ENCODE measurements at regions not wholly inside any gene's neighbourhood (a gene's known extent, or its start where the extent isn't known, plus 50 kb on each side); places are given as distances from the start of the nearest gene placed in this dataset.

DNA sequence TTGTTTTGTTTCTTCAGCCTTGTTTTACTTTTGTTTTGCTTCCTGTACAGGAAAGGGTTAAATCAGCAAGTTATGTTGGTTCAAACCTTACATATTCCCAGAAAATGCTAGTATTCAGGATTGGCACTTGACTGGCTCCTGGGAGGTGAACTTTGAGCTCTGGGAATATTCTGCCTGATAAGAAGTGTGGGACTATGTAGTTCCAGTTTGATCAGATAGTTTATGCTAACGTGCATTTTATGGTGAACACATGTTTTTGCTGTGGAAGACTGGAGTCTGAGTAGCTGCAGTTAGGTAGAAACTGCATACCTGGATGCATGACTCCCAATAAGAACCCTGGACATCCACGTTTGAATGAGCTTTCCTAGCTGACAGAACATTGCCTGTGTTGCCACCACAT lies 603.1 kb upstream of the HS6ST1 start:
- Histone ChIP-seq H3K27ac (ENCODE audit: low read depth, low read length, poor library complexity, severe bottlenecking) (no peak overlapping the region), H3K36me3 (ENCODE audit: insufficient read depth, low read length, poor library complexity, severe bottlenecking) (no peaks in the 10 kb centered on the region), H3K4me1 (ENCODE audit: insufficient read depth, low read length, poor library complexity, severe bottlenecking) (no peaks in the 10 kb centered on the region), H3K4me3 (ENCODE audit: low read depth, low read length, poor library complexity, severe bottlenecking) (no peak overlapping the region), H3K9me3 (ENCODE audit: low read depth, low read length, poor library complexity, severe bottlenecking) (peaks cover 2% of the 10 kb centered on the region), H3K27me3 (replicated peaks; ENCODE audit: insufficient read depth, low read depth, low read length, poor library complexity) (peaks cover 32% of the 10 kb centered on the region)
- intact Hi-C loops (cut with micrococcal nuclease; ENCODE audit: unreplicated experiment), result no loop called here
- CTCF ChIA-PET, result no interaction called here
- DNase-seq (ENCODE audit: low spot score), result no peak
- TF ChIP-seq, protein P1, sequence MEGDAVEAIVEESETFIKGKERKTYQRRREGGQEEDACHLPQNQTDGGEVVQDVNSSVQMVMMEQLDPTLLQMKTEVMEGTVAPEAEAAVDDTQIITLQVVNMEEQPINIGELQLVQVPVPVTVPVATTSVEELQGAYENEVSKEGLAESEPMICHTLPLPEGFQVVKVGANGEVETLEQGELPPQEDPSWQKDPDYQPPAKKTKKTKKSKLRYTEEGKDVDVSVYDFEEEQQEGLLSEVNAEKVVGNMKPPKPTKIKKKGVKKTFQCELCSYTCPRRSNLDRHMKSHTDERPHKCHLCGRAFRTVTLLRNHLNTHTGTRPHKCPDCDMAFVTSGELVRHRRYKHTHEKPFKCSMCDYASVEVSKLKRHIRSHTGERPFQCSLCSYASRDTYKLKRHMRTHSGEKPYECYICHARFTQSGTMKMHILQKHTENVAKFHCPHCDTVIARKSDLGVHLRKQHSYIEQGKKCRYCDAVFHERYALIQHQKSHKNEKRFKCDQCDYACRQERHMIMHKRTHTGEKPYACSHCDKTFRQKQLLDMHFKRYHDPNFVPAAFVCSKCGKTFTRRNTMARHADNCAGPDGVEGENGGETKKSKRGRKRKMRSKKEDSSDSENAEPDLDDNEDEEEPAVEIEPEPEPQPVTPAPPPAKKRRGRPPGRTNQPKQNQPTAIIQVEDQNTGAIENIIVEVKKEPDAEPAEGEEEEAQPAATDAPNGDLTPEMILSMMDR (conservative IDR thresholded peaks at IDR 0.05; ENCODE audit: low read depth, low read length), result no peak
- TF ChIP-seq EZH2 (IDR thresholded peaks at IDR 0.05; ENCODE audit: borderline replicate concordance, low read depth, low read length, poor library complexity, severe bottlenecking), result no peak
- POLR2A ChIA-PET (ENCODE audit: low non-redundant PET), result no interaction called here
- BruUV-seq (replicated peaks), result no TSS peak

DNA sequence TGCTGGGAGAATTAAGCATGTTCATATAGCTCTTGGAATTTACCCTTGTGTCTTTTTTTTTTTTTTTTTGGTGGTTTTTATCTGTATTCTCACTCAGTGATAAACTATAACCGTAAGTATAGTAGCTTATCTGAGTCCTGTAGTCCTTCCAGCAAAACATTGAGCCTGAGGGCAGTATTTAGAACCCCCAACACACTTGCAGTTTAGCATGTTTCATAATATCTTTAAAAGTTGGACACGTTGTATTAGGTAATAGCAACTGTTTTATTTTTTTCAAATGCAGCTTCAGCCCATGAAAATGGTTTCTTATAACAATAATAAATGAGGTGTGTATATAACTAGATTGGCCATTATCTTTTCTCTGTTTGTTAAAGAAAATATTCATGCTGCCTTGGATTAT lies 603.5 kb upstream of the HS6ST1 start:
- DNase-seq (ENCODE audit: low spot score), result no peak
- ChIA-PET CTCF (no interaction called here), POLR2A (ENCODE audit: low non-redundant PET) (no interaction called here)
- no peak overlapping the region for H3K27ac ChIP-seq (ENCODE audit: low read depth, low read length, poor library complexity, severe bottlenecking)
- peaks cover 32% of the 10 kb centered on the region for H3K27me3 ChIP-seq (replicated peaks; ENCODE audit: insufficient read depth, low read depth, low read length, poor library complexity)
- intact Hi-C loops (cut with micrococcal nuclease; ENCODE audit: unreplicated experiment), result no loop called here
- no peaks in the 10 kb centered on the region for H3K4me1 ChIP-seq (ENCODE audit: insufficient read depth, low read length, poor library complexity, severe bottlenecking)
- no TSS peak for BruUV-seq (replicated peaks)
- H3K9me3 ChIP-seq (ENCODE audit: low read depth, low read length, poor library complexity, severe bottlenecking), result no peaks in the 10 kb centered on the region
- TF ChIP-seq EZH2 (IDR thresholded peaks at IDR 0.05; ENCODE audit: borderline replicate concordance, low read depth, low read length, poor library complexity, severe bottlenecking), result no peak
- TF ChIP-seq, protein P1 (conservative IDR thresholded peaks at IDR 0.05; ENCODE audit: low read depth, low read length), result no peak
- H3K4me3 ChIP-seq (ENCODE audit: low read depth, low read length, poor library complexity, severe bottlenecking), result no peak overlapping the region
- H3K36me3 ChIP-seq (ENCODE audit: insufficient read depth, low read length, poor library complexity, severe bottlenecking), result no peaks in the 10 kb centered on the region

DNA sequence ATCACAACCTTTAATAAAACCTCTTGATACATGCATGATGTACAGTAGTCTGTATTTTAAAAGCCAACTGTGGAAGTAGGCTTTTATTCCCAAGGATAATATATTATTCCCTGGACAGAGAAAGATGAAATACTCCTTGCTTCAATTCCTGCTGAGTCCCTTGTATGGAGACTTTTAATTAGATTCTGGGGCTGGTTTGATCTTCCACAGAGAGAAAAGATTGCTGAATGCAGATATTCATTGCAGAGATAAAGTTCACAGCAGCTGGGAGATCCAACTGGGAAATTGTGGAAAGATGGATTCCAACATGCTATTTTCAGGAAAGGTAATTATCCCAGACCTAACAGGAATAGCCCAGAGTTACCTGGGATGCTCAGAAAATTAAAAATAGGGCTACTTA lies 607.0 kb upstream of the HS6ST1 start:
- Histone ChIP-seq H3K36me3 (ENCODE audit: insufficient read depth, low read length, poor library complexity, severe bottlenecking) (no peaks in the 10 kb centered on the region), H3K9me3 (ENCODE audit: low read depth, low read length, poor library complexity, severe bottlenecking) (no peaks in the 10 kb centered on the region), H3K27me3 (replicated peaks; ENCODE audit: insufficient read depth, low read depth, low read length, poor library complexity) (peaks cover 5% of the 10 kb centered on the region), H3K27ac (ENCODE audit: low read depth, low read length, poor library complexity, severe bottlenecking) (no peak overlapping the region), H3K4me1 (ENCODE audit: insufficient read depth, low read length, poor library complexity, severe bottlenecking) (no peaks in the 10 kb centered on the region), H3K4me3 (ENCODE audit: low read depth, low read length, poor library complexity, severe bottlenecking) (no peak overlapping the region)
- intact Hi-C loops (cut with micrococcal nuclease; ENCODE audit: unreplicated experiment), result no loop called here
- CTCF ChIA-PET, result no interaction called here
- DNase-seq (ENCODE audit: low spot score), result no peak
- POLR2A ChIA-PET (ENCODE audit: low non-redundant PET), result no interaction called here
- no TSS peak for BruUV-seq (replicated peaks)
- TF ChIP-seq, protein P1 (conservative IDR thresholded peaks at IDR 0.05; ENCODE audit: low read depth, low read length), result no peak
- TF ChIP-seq EZH2 (IDR thresholded peaks at IDR 0.05; ENCODE audit: borderline replicate concordance, low read depth, low read length, poor library complexity, severe bottlenecking), result no peak

Measured in A673 (cell line).